WTC11 (cell line): ENCODE measurements at regions not wholly inside any gene's neighbourhood (a gene's known extent, or its start where the extent isn't known, plus 50 kb on each side); places are given as distances from the start of the nearest gene placed in this dataset.

ENCODE experiments used
- ATAC-seq: fragments of 200-7000 bp; cut with Tn5 transposase; 2 replicates; pipeline ENCODE4 v1.10.0; 2021; ENCODE audit warnings: mild to moderate bottlenecking, moderate library complexity
- CTCF ChIA-PET: fragments of 300-600 bp; sonication (Branson Sonifier 250); formaldehyde crosslinking; loops from one replicate; lab custom pipeline; 2021; ENCODE audit warnings: antibody characterized with exemption; lab: Charles Lee
- POLR2A ChIA-PET: fragments of 350-600 bp; sonication (Branson Sonifier 250); formaldehyde crosslinking; loops from one replicate; lab custom pipeline; 2021; ENCODE audit warnings: antibody characterized with exemption; lab: Charles Lee
- DNase-seq: peaks from one replicate; pipeline ENCODE4 v3.0.0; 2021; ENCODE audit warnings: low spot score
- H3K27ac Mint-ChIP-seq: 2 replicates; pipeline ENCODE4 v1.8.0; 2021; ENCODE audit warnings: mixed read lengths
- H3K27me3 Mint-ChIP-seq: 2 replicates; pipeline ENCODE4 v1.8.0; 2021; ENCODE audit warnings: low read depth, mild to moderate bottlenecking, moderate library complexity, mixed read lengths
- H3K36me3 Mint-ChIP-seq: 2 replicates; pipeline ENCODE4 v1.8.0; 2021; ENCODE audit warnings: mixed read lengths
- H3K4me1 Mint-ChIP-seq: 2 replicates; pipeline ENCODE4 v1.8.0; 2022; ENCODE audit warnings: mixed read lengths
- H3K4me3 Mint-ChIP-seq: 2 replicates; pipeline ENCODE4 v1.8.0; 2021; ENCODE audit warnings: mild to moderate bottlenecking, moderate library complexity, mixed read lengths
- H3K9me3 Mint-ChIP-seq: 2 replicates; pipeline ENCODE4 v1.8.0; 2021; ENCODE audit warnings: mixed read lengths
- ATF1 ChIP-seq: sonication (generic); formaldehyde crosslinking; IDR thresholded peaks from 2 replicates; pipeline ENCODE4 v1.8.1; 2023; ENCODE audit warnings: mild to moderate bottlenecking, moderate library complexity, missing genetic modification reagents
- ATF2 ChIP-seq: sonication (generic); formaldehyde crosslinking; IDR thresholded peaks from 2 replicates; pipeline ENCODE4 v1.8.1; 2022; ENCODE audit warnings: low read depth, missing genetic modification reagents, borderline replicate concordance
- CTCF ChIP-seq: fragments of 200-600 bp; IDR thresholded peaks from 2 replicates; pipeline ENCODE4 v1.8.0; 2022; ENCODE audit warnings: antibody characterized with exemption
- GABPB1 ChIP-seq: sonication (generic); formaldehyde crosslinking; IDR thresholded peaks from 2 replicates; pipeline ENCODE4 v1.8.1; 2023; ENCODE audit warnings: mild to moderate bottlenecking, missing genetic modification reagents
- IRF2 ChIP-seq: sonication (generic); formaldehyde crosslinking; IDR thresholded peaks from 2 replicates; pipeline ENCODE4 v1.8.0; 2022; ENCODE audit warnings: low read depth, missing genetic modification reagents, borderline replicate concordance
- KAT7 ChIP-seq: sonication (generic); formaldehyde crosslinking; IDR thresholded peaks from 2 replicates; pipeline ENCODE4 v1.8.1; 2023; ENCODE audit warnings: missing genetic modification reagents, mild to moderate bottlenecking, borderline replicate concordance
- MAX ChIP-seq: sonication (generic); formaldehyde crosslinking; IDR thresholded peaks from 2 replicates; pipeline ENCODE4 v1.8.0; 2022; ENCODE audit warnings: mild to moderate bottlenecking, missing genetic modification reagents
- MLX ChIP-seq: sonication (generic); formaldehyde crosslinking; IDR thresholded peaks from 2 replicates; pipeline ENCODE4 v1.8.1; 2023; ENCODE audit warnings: mild to moderate bottlenecking, missing genetic modification reagents, moderate library complexity
- MXD4 ChIP-seq: fragments of 250-450 bp; sonication (Bioruptor Pico); IDR thresholded peaks from 2 replicates; pipeline ENCODE4 v1.8.0; 2021; ENCODE audit warnings: mild to moderate bottlenecking, moderate library complexity, borderline replicate concordance
- RORB ChIP-seq: fragments of 250-450 bp; sonication (Bioruptor Pico); IDR thresholded peaks from 2 replicates; pipeline ENCODE4 v1.9.0; 2021; ENCODE audit warnings: mild to moderate bottlenecking
- SP1 ChIP-seq: sonication (generic); formaldehyde crosslinking; conservative IDR thresholded peaks from 2 replicates; pipeline ENCODE4 v1.8.1; 2022; ENCODE audit warnings: missing genetic modification reagents
- ZNF219 ChIP-seq: sonication (generic); formaldehyde crosslinking; IDR thresholded peaks from 2 replicates; pipeline ENCODE4 v1.8.0; 2023; ENCODE audit warnings: missing genetic modification reagents, mild to moderate bottlenecking, borderline replicate concordance
- ZNF317 ChIP-seq: sonication (generic); formaldehyde crosslinking; IDR thresholded peaks from 2 replicates; pipeline ENCODE4 v1.8.1; 2023; ENCODE audit warnings: low read depth, mild to moderate bottlenecking, moderate library complexity, missing genetic modification reagents, borderline replicate concordance
- ZNF512 ChIP-seq: sonication (generic); formaldehyde crosslinking; IDR thresholded peaks from 2 replicates; pipeline ENCODE4 v1.8.1; 2022; ENCODE audit warnings: missing genetic modification reagents, borderline replicate concordance
- TF ChIP-seq, protein P1 (sequence below): sonication (generic); formaldehyde crosslinking; IDR thresholded peaks from 2 replicates; pipeline ENCODE4 v1.8.1; 2023; ENCODE audit warnings: mild to moderate bottlenecking, moderate library complexity, missing genetic modification reagents
- TF ChIP-seq, protein P2 (sequence below): sonication (generic); formaldehyde crosslinking; IDR thresholded peaks from 2 replicates; pipeline ENCODE4 v1.8.1; 2022; ENCODE audit warnings: mild to moderate bottlenecking, moderate library complexity, missing genetic modification reagents
- TF ChIP-seq, protein P3 (sequence below): fragments of 250-450 bp; sonication (Bioruptor Pico); IDR thresholded peaks from 2 replicates; pipeline ENCODE4 v1.9.0; 2021; ENCODE audit warnings: mild to moderate bottlenecking
- TF ChIP-seq, protein P4 (sequence below): sonication (generic); formaldehyde crosslinking; IDR thresholded peaks from 2 replicates; pipeline ENCODE4 v1.8.0; 2022; ENCODE audit warnings: mild to moderate bottlenecking, missing genetic modification reagents
- TF ChIP-seq, protein P5 (sequence below): sonication (generic); formaldehyde crosslinking; IDR thresholded peaks from 2 replicates; pipeline ENCODE4 v1.8.0; 2022; ENCODE audit warnings: mild to moderate bottlenecking, missing genetic modification reagents

- no peak for TF ChIP-seq KAT7 (CRISPR knock-in tag)
- TF ChIP-seq MLX (CRISPR knock-in tag), result no peak
- no peak for TF ChIP-seq MAX (CRISPR knock-in tag)
- TF ChIP-seq, protein P1, sequence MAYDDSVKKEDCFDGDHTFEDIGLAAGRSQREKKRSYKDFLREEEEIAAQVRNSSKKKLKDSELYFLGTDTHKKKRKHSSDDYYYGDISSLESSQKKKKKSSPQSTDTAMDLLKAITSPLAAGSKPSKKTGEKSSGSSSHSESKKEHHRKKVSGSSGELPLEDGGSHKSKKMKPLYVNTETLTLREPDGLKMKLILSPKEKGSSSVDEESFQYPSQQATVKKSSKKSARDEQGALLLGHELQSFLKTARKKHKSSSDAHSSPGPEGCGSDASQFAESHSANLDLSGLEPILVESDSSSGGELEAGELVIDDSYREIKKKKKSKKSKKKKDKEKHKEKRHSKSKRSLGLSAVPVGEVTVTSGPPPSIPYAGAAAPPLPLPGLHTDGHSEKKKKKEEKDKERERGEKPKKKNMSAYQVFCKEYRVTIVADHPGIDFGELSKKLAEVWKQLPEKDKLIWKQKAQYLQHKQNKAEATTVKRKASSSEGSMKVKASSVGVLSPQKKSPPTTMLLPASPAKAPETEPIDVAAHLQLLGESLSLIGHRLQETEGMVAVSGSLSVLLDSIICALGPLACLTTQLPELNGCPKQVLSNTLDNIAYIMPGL (CRISPR knock-in tag), result no peak
- TF ChIP-seq ATF1, result no peak
- TF ChIP-seq, protein P2, sequence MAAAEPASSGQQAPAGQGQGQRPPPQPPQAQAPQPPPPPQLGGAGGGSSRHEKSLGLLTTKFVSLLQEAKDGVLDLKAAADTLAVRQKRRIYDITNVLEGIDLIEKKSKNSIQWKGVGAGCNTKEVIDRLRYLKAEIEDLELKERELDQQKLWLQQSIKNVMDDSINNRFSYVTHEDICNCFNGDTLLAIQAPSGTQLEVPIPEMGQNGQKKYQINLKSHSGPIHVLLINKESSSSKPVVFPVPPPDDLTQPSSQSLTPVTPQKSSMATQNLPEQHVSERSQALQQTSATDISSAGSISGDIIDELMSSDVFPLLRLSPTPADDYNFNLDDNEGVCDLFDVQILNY (CRISPR knock-in tag), result no peak
- no peak for TF ChIP-seq CTCF
- no peak for TF ChIP-seq ZNF219 (CRISPR knock-in tag)
- peaks cover 5% of the 10 kb centered on the region; the same call in 1 of the 2 replicates for H3K9me3 Mint-ChIP-seq
- ChIA-PET CTCF (no interaction called here), POLR2A (no interaction called here)
- no peaks in the 10 kb centered on the region for H3K27me3 Mint-ChIP-seq
- peaks cover 8% of the 10 kb centered on the region for H3K4me1 Mint-ChIP-seq
- H3K27ac Mint-ChIP-seq, result no peak overlapping the region
- H3K4me3 Mint-ChIP-seq, result no peak overlapping the region
- no peaks in the 10 kb centered on the region for H3K36me3 Mint-ChIP-seq
- no peak for ATAC-seq
- DNase-seq, result no peak
Measured at GRCh38 chr5:121415270-121415669, 436.4 kb upstream of the FTMT start.

GRCh38 chr5:121421646-121422045, 430.0 kb upstream of the FTMT start:
- Mint-ChIP-seq H3K27me3 (no peaks in the 10 kb centered on the region), H3K36me3 (0 out of 2 replicates have a peak, but pooled peaks cover 2% of the 10 kb centered on the region), H3K4me3 (no peak overlapping the region), H3K4me1 (peaks cover 3% of the 10 kb centered on the region; the same call in 1 of the 2 replicates), H3K27ac (no peak overlapping the region), H3K9me3 (peaks cover 7% of the 10 kb centered on the region; the same call in 1 of the 2 replicates)
- ChIA-PET CTCF (no interaction called here), POLR2A (no interaction called here)
- no peak for ATAC-seq
- no peak for DNase-seq
- no peak for TF ChIP-seq GABPB1 (CRISPR knock-in tag)
- no peak for TF ChIP-seq MXD4
- TF ChIP-seq RORB, result no peak
- TF ChIP-seq, protein P3, sequence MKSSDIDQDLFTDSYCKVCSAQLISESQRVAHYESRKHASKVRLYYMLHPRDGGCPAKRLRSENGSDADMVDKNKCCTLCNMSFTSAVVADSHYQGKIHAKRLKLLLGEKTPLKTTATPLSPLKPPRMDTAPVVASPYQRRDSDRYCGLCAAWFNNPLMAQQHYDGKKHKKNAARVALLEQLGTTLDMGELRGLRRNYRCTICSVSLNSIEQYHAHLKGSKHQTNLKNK, result no peak
- TF ChIP-seq ATF2, result no peak
- no peak for TF ChIP-seq CTCF
- no peak for TF ChIP-seq ZNF317 (CRISPR knock-in tag)
- TF ChIP-seq IRF2, result no peak
- no peak for TF ChIP-seq ZNF512
- no peak for TF ChIP-seq ZNF219 (CRISPR knock-in tag)
- TF ChIP-seq, protein P4, sequence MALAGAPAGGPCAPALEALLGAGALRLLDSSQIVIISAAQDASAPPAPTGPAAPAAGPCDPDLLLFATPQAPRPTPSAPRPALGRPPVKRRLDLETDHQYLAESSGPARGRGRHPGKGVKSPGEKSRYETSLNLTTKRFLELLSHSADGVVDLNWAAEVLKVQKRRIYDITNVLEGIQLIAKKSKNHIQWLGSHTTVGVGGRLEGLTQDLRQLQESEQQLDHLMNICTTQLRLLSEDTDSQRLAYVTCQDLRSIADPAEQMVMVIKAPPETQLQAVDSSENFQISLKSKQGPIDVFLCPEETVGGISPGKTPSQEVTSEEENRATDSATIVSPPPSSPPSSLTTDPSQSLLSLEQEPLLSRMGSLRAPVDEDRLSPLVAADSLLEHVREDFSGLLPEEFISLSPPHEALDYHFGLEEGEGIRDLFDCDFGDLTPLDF (CRISPR knock-in tag), result no peak
- TF ChIP-seq ATF1, result no peak
- no peak for TF ChIP-seq SP1 (CRISPR knock-in tag)
- TF ChIP-seq, protein P5, sequence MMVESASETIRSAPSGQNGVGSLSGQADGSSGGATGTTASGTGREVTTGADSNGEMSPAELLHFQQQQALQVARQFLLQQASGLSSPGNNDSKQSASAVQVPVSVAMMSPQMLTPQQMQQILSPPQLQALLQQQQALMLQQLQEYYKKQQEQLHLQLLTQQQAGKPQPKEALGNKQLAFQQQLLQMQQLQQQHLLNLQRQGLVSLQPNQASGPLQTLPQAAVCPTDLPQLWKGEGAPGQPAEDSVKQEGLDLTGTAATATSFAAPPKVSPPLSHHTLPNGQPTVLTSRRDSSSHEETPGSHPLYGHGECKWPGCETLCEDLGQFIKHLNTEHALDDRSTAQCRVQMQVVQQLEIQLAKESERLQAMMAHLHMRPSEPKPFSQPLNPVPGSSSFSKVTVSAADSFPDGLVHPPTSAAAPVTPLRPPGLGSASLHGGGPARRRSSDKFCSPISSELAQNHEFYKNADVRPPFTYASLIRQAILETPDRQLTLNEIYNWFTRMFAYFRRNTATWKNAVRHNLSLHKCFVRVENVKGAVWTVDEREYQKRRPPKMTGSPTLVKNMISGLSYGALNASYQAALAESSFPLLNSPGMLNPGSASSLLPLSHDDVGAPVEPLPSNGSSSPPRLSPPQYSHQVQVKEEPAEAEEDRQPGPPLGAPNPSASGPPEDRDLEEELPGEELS (CRISPR knock-in tag), result no peak
